Astrocyte (in vitro differentiated cells and primary cell): ENCODE measurements at regions not wholly inside any gene's neighbourhood (a gene's known extent, or its start where the extent isn't known, plus 50 kb on each side); places are given as distances from the start of the nearest gene placed in this dataset.

Experiments used
- CTCF ChIP-seq: IDR thresholded peaks from 2 replicates; pipeline ENCODE4 v1.5.1; 2011; ENCODE audit warnings: low read depth, mild to moderate bottlenecking, inconsistent platforms, low read length, moderate library complexity; ENCODE audit not compliant: insufficient read depth
- EZH2 ChIP-seq: IDR thresholded peaks from 2 replicates; pipeline ENCODE4 v1.6.1; 2012; ENCODE audit warnings: mild to moderate bottlenecking, low read length, inconsistent platforms; ENCODE audit not compliant: insufficient read depth

- no peak for TF ChIP-seq CTCF
- TF ChIP-seq EZH2, result no peak
These were observed 102.3 kb upstream of the DKK2 start for GRCh38 chr4:107138433-107138832.
